ENCODE measurements at regions not wholly inside any gene's neighbourhood (a gene's known extent, or its start where the extent isn't known, plus 50 kb on each side); places are given as distances from the start of the nearest gene placed in this dataset.

- TF ChIP-seq PAX5 (IDR thresholded peaks at IDR 0.05; ENCODE audit: insufficient read depth, low read length, severe bottlenecking) (no peak), POLR2A (IDR thresholded peaks at IDR 0.05; ENCODE audit: low read depth, low read length) (no peak), POLR2AphosphoS5 (IDR thresholded peaks at IDR 0.05; ENCODE audit: low read depth, low read length) (no peak), TAF1 (IDR thresholded peaks at IDR 0.05; ENCODE audit: low read depth, low read length) (no peak), SPI1 (IDR thresholded peaks at IDR 0.05; ENCODE audit: low read depth, low read length) (peak; percentile 77)
Observed at GRCh38 chr10:123537188-123537961, 128.8 kb upstream of the GPR26 start.
